Gastrocnemius medialis (tissue), 4 donors: ENCODE measurements at regions not wholly inside any gene's neighbourhood (a gene's known extent, or its start where the extent isn't known, plus 50 kb on each side); places are given as distances from the start of the nearest gene placed in this dataset.

Source experiments
- ATAC-seq, 2 donors: fragments of 150-250 bp; one replicate each; pipeline ENCODE4 v1.9.1; 2016
- DNase-seq, 2 donors: peaks; one replicate each; pipeline ENCODE4 v3.0.0-alpha.2; 2019
- H3K27ac ChIP-seq, 4 donors: fragments of 200-600 bp; sonication (generic); 1 replicate in 1 of 4; 2 replicates in 3 of 4; pipeline ENCODE4 v1.5.1; 2016 to 2018; ENCODE audit warnings: mild to moderate bottlenecking in 2 of 4, moderate library complexity in 1 of 4
- H3K27me3 ChIP-seq, 3 donors: fragments of 200-600 bp; sonication (generic) in 2 of 3; 1 replicate in 1 of 3; 2 replicates in 2 of 3; pipeline versions ENCODE4 v1.5.1 to v1.6.0; 2016 to 2019; ENCODE audit warnings: mild to moderate bottlenecking in 1 of 3, moderate library complexity in 1 of 3
- H3K36me3 ChIP-seq, 2 donors: fragments of 200-600 bp; sonication (generic) in 1 of 2; one replicate each; pipeline ENCODE4 v1.5.1; 2017 to 2018
- H3K4me1 ChIP-seq, 2 donors: fragments of 200-600 bp; sonication (generic) in 1 of 2; one replicate each; pipeline ENCODE4 v1.5.1; 2016 to 2017; ENCODE audit warnings: mild to moderate bottlenecking in 2 of 2
- H3K4me3 ChIP-seq, 4 donors: fragments of 200-600 bp; sonication (generic) in 3 of 4; 1 replicate in 1 of 4; 2 replicates in 3 of 4; pipeline ENCODE4 v1.5.1; 2016 to 2019; ENCODE audit warnings: mild to moderate bottlenecking in 2 of 4
- H3K9me3 ChIP-seq, 3 donors: fragments of 200-600 bp; sonication (generic) in 2 of 3; 1 replicate in 1 of 3; 2 replicates in 2 of 3; pipeline ENCODE4 v1.5.1; 2016 to 2019
- CTCF ChIP-seq, 5 experiments: fragments of 450-650 bp in 3 of 5; fragments of 200-600 bp in 2 of 5; sonication (generic) in 2 of 5; IDR thresholded peaks in 4 of 5; conservative IDR thresholded peaks in 1 of 5; 1 replicate in 4 of 5; 2 replicates in 1 of 5; pipeline ENCODE4 v1.5.1; 2016 to 2019; ENCODE audit warnings: antibody characterized with exemption in 5 of 5, mild to moderate bottlenecking in 3 of 5, moderate library complexity in 3 of 5
- POLR2A ChIP-seq, 2 donors: fragments of 450-650 bp; IDR thresholded peaks; one replicate each; pipeline ENCODE4 v1.6.1; 2017; ENCODE audit warnings: antibody characterized with exemption in 2 of 2, mild to moderate bottlenecking in 2 of 2, moderate library complexity in 2 of 2
- in situ Hi-C, 4 donors: fragments of 200-750 bp; cut with MboI; loops; one replicate each; pipeline versions ENCODE4 v1.15.0 to v1.8.0; 2017; ENCODE audit warnings: low sequenced_read_pairs in 4 of 4
- intact Hi-C: fragments of 100-400 bp; cut with DNase I; formaldehyde crosslinking; loops from one replicate; pipeline ENCODE4 v1.15.1; 2023; ENCODE audit warnings: low total_unique reads

GRCh38 chr12:20053782-20054181 is 314.6 kb upstream of the PDE3A start:
- in situ Hi-C loops, result no loop called here
- ATAC-seq (no peak), DNase-seq (no peak)
- intact Hi-C loops, result no loop called here
- Histone ChIP-seq H3K27ac (no peak overlapping the region), H3K27me3 (no peaks in the 10 kb centered on the region), H3K4me1 (no peaks in the 10 kb centered on the region), H3K36me3 (no peaks in the 10 kb centered on the region), H3K4me3 (no peak overlapping the region), H3K9me3 (no peaks in the 10 kb centered on the region)
- no peak for TF ChIP-seq CTCF (IDR thresholded peaks at IDR 0.05 in 4 of 5, conservative IDR thresholded peaks at IDR 0.05 in 1 of 5)
- no peak for TF ChIP-seq POLR2A (IDR thresholded peaks at IDR 0.05)

- in situ Hi-C loops, result no loop called here
- Histone ChIP-seq H3K4me1 (no peaks in the 10 kb centered on the region), H3K36me3 (no peaks in the 10 kb centered on the region), H3K4me3 (no peak overlapping the region), H3K27me3 (no peaks in the 10 kb centered on the region), H3K27ac (no peak overlapping the region), H3K9me3 (no peaks in the 10 kb centered on the region)
- TF ChIP-seq POLR2A (IDR thresholded peaks at IDR 0.05), result no peak
- no peak for TF ChIP-seq CTCF (IDR thresholded peaks at IDR 0.05 in 4 of 5, conservative IDR thresholded peaks at IDR 0.05 in 1 of 5)
- ATAC-seq (no peak), DNase-seq (no peak)
- intact Hi-C loops, result no loop called here
Measured at GRCh38 chr12:20055856-20056255, 312.5 kb upstream of the PDE3A start.

GRCh38 chr12:20057398-20057797 is 310.9 kb upstream of the PDE3A start:
- Histone ChIP-seq H3K27ac (no peak overlapping the region), H3K27me3 (no peaks in the 10 kb centered on the region), H3K36me3 (no peaks in the 10 kb centered on the region), H3K4me3 (no peak overlapping the region), H3K4me1 (no peaks in the 10 kb centered on the region), H3K9me3 (no peaks in the 10 kb centered on the region)
- ATAC-seq (no peak), DNase-seq (no peak)
- in situ Hi-C loops, result no loop called here
- intact Hi-C loops, result no loop called here
- TF ChIP-seq POLR2A (IDR thresholded peaks at IDR 0.05), result no peak
- no peak for TF ChIP-seq CTCF (IDR thresholded peaks at IDR 0.05 in 4 of 5, conservative IDR thresholded peaks at IDR 0.05 in 1 of 5)

GRCh38 chr12:20063116-20063515 is 305.2 kb upstream of the PDE3A start:
- DNase-seq, result no peak
- Histone ChIP-seq H3K9me3 (no peaks in the 10 kb centered on the region), H3K27ac (no peak overlapping the region), H3K36me3 (no peaks in the 10 kb centered on the region), H3K4me3 (no peak overlapping the region), H3K27me3 (no peaks in the 10 kb centered on the region), H3K4me1 (no peaks in the 10 kb centered on the region)
- intact Hi-C loops (no loop called here), in situ Hi-C loops (no loop called here)
- TF ChIP-seq POLR2A (IDR thresholded peaks at IDR 0.05) (no peak), CTCF (IDR thresholded peaks at IDR 0.05 in 4 of 5, conservative IDR thresholded peaks at IDR 0.05 in 1 of 5) (no peak)
- no peak for ATAC-seq

DNA sequence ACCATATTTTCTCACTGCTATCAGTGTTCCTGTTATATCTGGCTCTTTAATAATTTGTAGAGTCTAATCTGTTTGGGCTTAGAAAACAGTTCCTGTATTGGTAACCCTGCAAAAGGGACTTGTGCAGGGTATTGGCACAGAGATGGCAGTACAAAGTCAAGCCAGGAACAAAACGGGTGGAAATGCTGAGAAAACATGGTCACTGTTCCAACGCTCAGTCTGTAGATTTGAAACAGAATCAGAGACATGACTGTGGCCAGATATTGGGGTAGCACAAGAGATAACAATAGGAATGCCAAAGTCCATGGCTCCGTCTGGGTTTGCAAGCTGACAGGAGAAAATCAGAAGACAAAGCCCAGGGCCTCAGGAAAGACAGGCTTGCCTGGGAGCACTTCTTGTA is 290.7 kb upstream of the PDE3A start:
- no peak for ATAC-seq

More for the DNA sequence above, 290.7 kb upstream of the PDE3A start:
- DNase-seq, result no peak
- Histone ChIP-seq H3K27me3 (no peaks in the 10 kb centered on the region), H3K4me1 (no peaks in the 10 kb centered on the region), H3K9me3 (no peaks in the 10 kb centered on the region), H3K4me3 (no peak overlapping the region), H3K36me3 (no peaks in the 10 kb centered on the region), H3K27ac (no peak overlapping the region)
- in situ Hi-C loops (no loop called here), intact Hi-C loops (no loop called here)
- no peak for TF ChIP-seq CTCF (IDR thresholded peaks at IDR 0.05 in 4 of 5, conservative IDR thresholded peaks at IDR 0.05 in 1 of 5)
- TF ChIP-seq POLR2A (IDR thresholded peaks at IDR 0.05), result no peak
